IMR-90 (cell line): ENCODE measurements at regions not wholly inside any gene's neighbourhood (a gene's known extent, or its start where the extent isn't known, plus 50 kb on each side); places are given as distances from the start of the nearest gene placed in this dataset.

Experiments
- ATAC-seq: fragments of 200-7000 bp; cut with Tn5 transposase; 2 replicates; pipeline ENCODE4 v1.9.1; 2020; ENCODE audit warnings: low read depth, mild to moderate bottlenecking, moderate library complexity
- BruUV-seq: library from RNA; stranded (reverse); fragments of 400-500 nt; replicated peaks from 2 replicates; lab custom pipeline; 2021; lab: Mats Ljungman, UMichigan
- CTCF ChIA-PET: fragments of 300-600 bp; formaldehyde crosslinking; extraction: SDS; loops from one replicate; lab custom pipeline; 2021; ENCODE audit warnings: antibody characterized with exemption; lab: Yijun Ruan, JAX
- POLR2A ChIA-PET: fragments of 300-600 bp; sonication (Branson Sonifier 250); formaldehyde crosslinking; loops from one replicate; lab custom pipeline; 2022; ENCODE audit warnings: antibody characterized with exemption; ENCODE audit not compliant: unreplicated experiment; lab: Charles Lee
- DNase-seq: peaks from one replicate; pipeline ENCODE4 v3.0.0; 2013
- H2AFZ ChIP-seq: replicated peaks from 2 replicates; pipeline ENCODE3; 2013; ENCODE audit warnings: low read length, mild to moderate bottlenecking; ENCODE audit not compliant: poor library complexity
- H2AK5ac ChIP-seq: 2 replicates; pipeline ENCODE4 v1.6.1; 2013; ENCODE audit warnings: low read depth, low read length, inconsistent platforms
- H2AK9ac ChIP-seq: replicated peaks from 2 replicates; pipeline ENCODE3; 2013; ENCODE audit warnings: mild to moderate bottlenecking, low read depth, low read length, moderate library complexity; ENCODE audit not compliant: poor library complexity
- H2BK120ac ChIP-seq: 2 replicates; pipeline ENCODE4 v1.6.1; 2013; ENCODE audit warnings: low read depth, low read length, inconsistent platforms
- H2BK15ac ChIP-seq: 3 replicates; pipeline ENCODE4 v1.6.1; 2013; ENCODE audit warnings: low read depth, low read length, inconsistent platforms
- H2BK20ac ChIP-seq: 2 replicates; pipeline ENCODE4 v1.6.1; 2013; ENCODE audit warnings: low read depth, mild to moderate bottlenecking, inconsistent platforms, low read length, moderate library complexity
- H2BK5ac ChIP-seq: 2 replicates; pipeline ENCODE4 v1.6.1; 2013; ENCODE audit warnings: mild to moderate bottlenecking, low read depth, low read length, inconsistent platforms; ENCODE audit not compliant: poor library complexity, severe bottlenecking
- H3K14ac ChIP-seq: replicated peaks from 2 replicates; pipeline ENCODE4 v1.6.1; 2013; ENCODE audit warnings: low read depth, low read length, inconsistent platforms
- H3K18ac ChIP-seq: 2 replicates; pipeline ENCODE4 v1.6.1; 2013; ENCODE audit warnings: low read depth, low read length, control low read depth
- H3K23ac ChIP-seq: 2 replicates; pipeline ENCODE4 v1.6.1; 2013; ENCODE audit warnings: low read depth, low read length, inconsistent platforms
- H3K27ac ChIP-seq: 2 replicates; pipeline ENCODE4 v1.5.1; 2013; ENCODE audit warnings: mild to moderate bottlenecking, control low read depth, low read length; ENCODE audit not compliant: insufficient read depth
- H3K27me3 ChIP-seq: 2 replicates; pipeline ENCODE4 v1.6.1; 2013; ENCODE audit warnings: low read length; ENCODE audit not compliant: control insufficient read depth, insufficient read depth
- H3K36me3 ChIP-seq: 2 replicates; pipeline ENCODE4 v1.6.1; 2013; ENCODE audit warnings: low read length, mixed read lengths; ENCODE audit not compliant: control insufficient read depth, insufficient read depth
- H3K4ac ChIP-seq: 2 replicates; pipeline ENCODE4 v1.6.1; 2013; ENCODE audit warnings: low read depth, low read length, inconsistent platforms
- H3K4me1 ChIP-seq: 2 replicates; pipeline ENCODE4 v1.6.1; 2013; ENCODE audit warnings: low read length, mixed read lengths; ENCODE audit not compliant: control insufficient read depth, insufficient read depth
- H3K4me2 ChIP-seq: 2 replicates; pipeline ENCODE4 v1.6.1; 2013; ENCODE audit warnings: low read depth, mild to moderate bottlenecking, control low read depth, low read length, moderate library complexity
- H3K4me3 ChIP-seq: 2 replicates; pipeline ENCODE4 v1.5.1; 2013; ENCODE audit warnings: low read depth, mild to moderate bottlenecking, control low read depth, low read length, moderate library complexity; ENCODE audit not compliant: insufficient read depth
- H3K56ac ChIP-seq: 2 replicates; pipeline ENCODE4 v1.6.1; 2013; ENCODE audit warnings: low read length, inconsistent platforms; ENCODE audit not compliant: insufficient read depth; ENCODE audit errors: extremely low read depth
- H3K79me1 ChIP-seq, 2 experiments: 2 replicates each; pipeline ENCODE4 v1.6.1; 2013; ENCODE audit warnings: low read length in 2 of 2, inconsistent platforms in 1 of 2, low read depth in 1 of 2
- H3K9ac ChIP-seq: 2 replicates; pipeline ENCODE4 v1.6.1; 2013; ENCODE audit warnings: low read depth, low read length, control low read depth
- H3K9me1 ChIP-seq: 2 replicates; pipeline ENCODE4 v1.6.1; 2013; ENCODE audit warnings: low read length, inconsistent platforms; ENCODE audit not compliant: insufficient read depth
- H3K9me3 ChIP-seq: 2 replicates; pipeline ENCODE4 v1.6.1; 2013; ENCODE audit warnings: low read length; ENCODE audit not compliant: control insufficient read depth, insufficient read depth
- H4K20me1 ChIP-seq: 2 replicates; pipeline ENCODE4 v1.6.1; 2013; ENCODE audit warnings: low read length, inconsistent platforms; ENCODE audit not compliant: insufficient read depth
- H4K5ac ChIP-seq: 2 replicates; pipeline ENCODE4 v1.6.1; 2013; ENCODE audit warnings: mild to moderate bottlenecking, low read depth, low read length, control low read depth
- H4K8ac ChIP-seq, 2 experiments: 2 replicates each; pipeline ENCODE4 v1.6.1; 2013; ENCODE audit warnings: low read depth in 2 of 2, low read length in 2 of 2, control low read depth in 1 of 2, inconsistent platforms in 1 of 2
- H4K91ac ChIP-seq: 2 replicates; pipeline ENCODE4 v1.6.1; 2013; ENCODE audit warnings: low read depth, low read length, inconsistent platforms; ENCODE audit not compliant: insufficient read depth
- BHLHE40 ChIP-seq: fragments of 150-350 bp; IDR thresholded peaks from 2 replicates; pipeline ENCODE4 v1.6.1; 2016; ENCODE audit warnings: mild to moderate bottlenecking, low read depth, low read length
- CEBPB ChIP-seq: IDR thresholded peaks from 2 replicates; pipeline ENCODE4 v1.6.1; 2012; ENCODE audit warnings: low read depth, low read length, improper control_type of control experiment
- CTCF ChIP-seq: conservative IDR thresholded peaks from 2 replicates; pipeline ENCODE4 v1.5.1; 2012; ENCODE audit warnings: mild to moderate bottlenecking, low read depth, low read length, improper control_type of control experiment
- ELK1 ChIP-seq: fragments of 150-350 bp; IDR thresholded peaks from 2 replicates; pipeline ENCODE4 v1.6.1; 2016; ENCODE audit warnings: low read depth, mild to moderate bottlenecking, low read length, moderate library complexity, borderline replicate concordance
- MXI1 ChIP-seq: IDR thresholded peaks from 2 replicates; pipeline ENCODE4 v1.6.1; 2012; ENCODE audit warnings: low read depth, mild to moderate bottlenecking, low read length, moderate library complexity, borderline replicate concordance
- NFE2L2 ChIP-seq: fragments of 150-350 bp; IDR thresholded peaks from 2 replicates; pipeline ENCODE4 v1.6.1; 2016; ENCODE audit warnings: low read depth, mild to moderate bottlenecking, low read length
- SMC3 ChIP-seq: fragments of 150-350 bp; IDR thresholded peaks from 2 replicates; pipeline ENCODE4 v1.6.1; 2016; ENCODE audit warnings: low read depth, mild to moderate bottlenecking, antibody characterized with exemption, low read length, moderate library complexity
- WGBS, 2 experiments: methylation state at CpG; one replicate each; pipeline versions ENCODE4 v1.1.5 to v1.1.7; 2013; ENCODE audit warnings: missing lambda C conversion rate in 2 of 2; ENCODE audit not compliant: insufficient read length in 1 of 2; ENCODE audit errors: extremely low coverage in 2 of 2; 5-methylcytosine and 5-hydroxymethylcytosine counted together
- dilution Hi-C: fragments of 300-500 bp; cut with HindIII; formaldehyde crosslinking; loops from one replicate; pipeline ENCODE4 v1.14.3; 2018; ENCODE audit warnings: low sequenced_read_pairs; ENCODE audit not compliant: unreplicated experiment
- in situ Hi-C: fragments of 300-500 bp; cut with MboI; formaldehyde crosslinking; loops from 3 replicates; pipeline ENCODE4 v1.14.3; 2019; ENCODE audit warnings: low sequenced_read_pairs, inconsistent platforms, mixed read lengths
- intact Hi-C: fragments of 100-400 bp; cut with micrococcal nuclease; formaldehyde crosslinking; loops from 2 replicates; pipeline ENCODE4 v1.10.0; 2022

GRCh38 chr4:33626221-33626620 is 2618.1 kb downstream of the ARAP2 start:
- H2AK9ac ChIP-seq = no peak overlapping the region
- H3K4ac ChIP-seq = no peak overlapping the region
- POLR2A ChIA-PET = no interaction called here
- no peak overlapping the region for H3K18ac ChIP-seq
- H4K20me1 ChIP-seq = no peaks in the 10 kb centered on the region
- H4K5ac ChIP-seq = no peak overlapping the region
- no TSS peak for BruUV-seq
- in situ Hi-C loops = no loop called here
- H3K79me1 ChIP-seq = no peaks in the 10 kb centered on the region
- no peak overlapping the region for H2BK120ac ChIP-seq
- no peak overlapping the region for H2BK20ac ChIP-seq
- H3K9me3 ChIP-seq = no peaks in the 10 kb centered on the region; the same call in 1 of the 2 replicates
- no peaks in the 10 kb centered on the region for H3K27me3 ChIP-seq
- no peak for DNase-seq
- no peak overlapping the region for H2AFZ ChIP-seq
- dilution Hi-C loops = no loop called here
- ATAC-seq = no peak
- intact Hi-C loops = no loop called here
- H2BK5ac ChIP-seq = no peak overlapping the region
- H3K56ac ChIP-seq = no peak overlapping the region
- no peak overlapping the region for H3K9ac ChIP-seq
- H2AK5ac ChIP-seq = no peak overlapping the region
- CTCF ChIA-PET = no interaction called here
- H3K27ac ChIP-seq = no peak overlapping the region
- no CpG with 5 or more reads among the region's 5 CpGs for WGBS, 2 experiments
- no peak overlapping the region for H4K8ac ChIP-seq
- no peak overlapping the region for H3K4me2 ChIP-seq
- H3K4me1 ChIP-seq = no peaks in the 10 kb centered on the region
- no peak overlapping the region for H3K14ac ChIP-seq
- TF ChIP-seq SMC3 (no peak), NFE2L2 (no peak), CTCF (no peak), CEBPB (no peak), ELK1 (no peak), BHLHE40 (no peak), MXI1 (no peak)
- H2BK15ac ChIP-seq = no peak overlapping the region
- H3K36me3 ChIP-seq = no peaks in the 10 kb centered on the region
- no peak overlapping the region for H3K23ac ChIP-seq
- no peak overlapping the region for H4K91ac ChIP-seq
- H3K9me1 ChIP-seq = no peaks in the 10 kb centered on the region
- no peak overlapping the region for H3K4me3 ChIP-seq
